ENCODE measurements at regions not wholly inside any gene's neighbourhood (a gene's known extent, or its start where the extent isn't known, plus 50 kb on each side); places are given as distances from the start of the nearest gene placed in this dataset.

GRCh38 chr5:173477345-173478040 is 139.0 kb downstream of the BOD1 start:
- H3K4me2 ChIP-seq (ENCODE audit: low read length): no peak overlapping the region

GRCh38 chr5:173475780-173476179 is 140.7 kb downstream of the BOD1 start:
- no peak overlapping the region for H3K4me3 ChIP-seq (ENCODE audit: low read length)
- TF ChIP-seq EZH2phosphoT487 (IDR thresholded peaks at IDR 0.05; ENCODE audit: low read depth) (no peak), CTCF (IDR thresholded peaks at IDR 0.05; ENCODE audit: low read depth, low read length) (no peak)
- H3K27me3 ChIP-seq (ENCODE audit: low read depth, low read length): peaks cover 23% of the 10 kb centered on the region; the same call in 1 of the 2 replicates
- H3K9me3 ChIP-seq (ENCODE audit: insufficient read depth, low read length): no peaks in the 10 kb centered on the region
- no peaks in the 10 kb centered on the region for H3K36me3 ChIP-seq (replicated peaks; ENCODE audit: low read depth, low read length)
- H3K4me1 ChIP-seq (ENCODE audit: low read length): no peaks in the 10 kb centered on the region
- H3K4me2 ChIP-seq (ENCODE audit: low read length): no peak overlapping the region
- H4K20me1 ChIP-seq (ENCODE audit: insufficient read depth, low read length): no peaks in the 10 kb centered on the region
- no peak overlapping the region for H3K9ac ChIP-seq (ENCODE audit: low read length)
- H2AFZ ChIP-seq (ENCODE audit: low read depth, low read length): no peak overlapping the region
- no peaks in the 10 kb centered on the region for H3K79me2 ChIP-seq (ENCODE audit: low read length)
- H3K27ac ChIP-seq (ENCODE audit: low read length): no peak overlapping the region

More at GRCh38 chr5:173477345-173478040, 139.0 kb downstream of the BOD1 start:
- Histone ChIP-seq H3K79me2 (ENCODE audit: low read length) (no peaks in the 10 kb centered on the region), H3K9ac (ENCODE audit: low read length) (no peak overlapping the region), H2AFZ (ENCODE audit: low read depth, low read length) (no peak overlapping the region), H3K4me1 (ENCODE audit: low read length) (no peaks in the 10 kb centered on the region), H3K9me3 (ENCODE audit: insufficient read depth, low read length) (no peaks in the 10 kb centered on the region), H4K20me1 (ENCODE audit: insufficient read depth, low read length) (no peaks in the 10 kb centered on the region), H3K36me3 (replicated peaks; ENCODE audit: low read depth, low read length) (no peaks in the 10 kb centered on the region), H3K4me3 (ENCODE audit: low read length) (no peak overlapping the region), H3K27me3 (ENCODE audit: low read depth, low read length) (peaks cover 21% of the 10 kb centered on the region; the same call in 1 of the 2 replicates), H3K27ac (ENCODE audit: low read length) (no peak overlapping the region)
- TF ChIP-seq CTCF (IDR thresholded peaks at IDR 0.05; ENCODE audit: low read depth, low read length) (no peak), EZH2phosphoT487 (IDR thresholded peaks at IDR 0.05; ENCODE audit: low read depth) (no peak)

GRCh38 chr5:173474881-173475287 is 141.6 kb downstream of the BOD1 start:
- TF ChIP-seq CTCF (IDR thresholded peaks at IDR 0.05; ENCODE audit: low read depth, low read length) (no peak), EZH2phosphoT487 (IDR thresholded peaks at IDR 0.05; ENCODE audit: low read depth) (no peak)
- no peaks in the 10 kb centered on the region for H3K36me3 ChIP-seq (replicated peaks; ENCODE audit: low read depth, low read length)
- H3K79me2 ChIP-seq (ENCODE audit: low read length): no peaks in the 10 kb centered on the region
- no peak overlapping the region for H3K4me3 ChIP-seq (ENCODE audit: low read length)
- H3K27ac ChIP-seq (ENCODE audit: low read length): no peak overlapping the region
- H3K9ac ChIP-seq (ENCODE audit: low read length): no peak overlapping the region
- H3K9me3 ChIP-seq (ENCODE audit: insufficient read depth, low read length): no peaks in the 10 kb centered on the region
- H3K4me1 ChIP-seq (ENCODE audit: low read length): no peaks in the 10 kb centered on the region
- H3K27me3 ChIP-seq (ENCODE audit: low read depth, low read length): peaks cover 17% of the 10 kb centered on the region; the same call in 1 of the 2 replicates
- no peak overlapping the region for H3K4me2 ChIP-seq (ENCODE audit: low read length)
- no peaks in the 10 kb centered on the region for H4K20me1 ChIP-seq (ENCODE audit: insufficient read depth, low read length)
- no peak overlapping the region for H2AFZ ChIP-seq (ENCODE audit: low read depth, low read length)

- Histone ChIP-seq H3K9me3 (ENCODE audit: insufficient read depth, low read length) (no peaks in the 10 kb centered on the region), H3K4me3 (ENCODE audit: low read length) (no peak overlapping the region), H4K20me1 (ENCODE audit: insufficient read depth, low read length) (no peaks in the 10 kb centered on the region), H2AFZ (ENCODE audit: low read depth, low read length) (no peak overlapping the region), H3K4me1 (ENCODE audit: low read length) (no peaks in the 10 kb centered on the region), H3K27ac (ENCODE audit: low read length) (no peak overlapping the region), H3K36me3 (replicated peaks; ENCODE audit: low read depth, low read length) (no peaks in the 10 kb centered on the region), H3K79me2 (ENCODE audit: low read length) (no peaks in the 10 kb centered on the region), H3K9ac (ENCODE audit: low read length) (no peak overlapping the region), H3K27me3 (ENCODE audit: low read depth, low read length) (peaks cover 19% of the 10 kb centered on the region; the same call in 1 of the 2 replicates), H3K4me2 (ENCODE audit: low read length) (no peak overlapping the region)
- TF ChIP-seq CTCF (IDR thresholded peaks at IDR 0.05; ENCODE audit: low read depth, low read length) (no peak), EZH2phosphoT487 (IDR thresholded peaks at IDR 0.05; ENCODE audit: low read depth) (no peak)
These were observed 143.2 kb downstream of the BOD1 start for GRCh38 chr5:173473288-173473687.
